ENCODE measurements at regions not wholly inside any gene's neighbourhood (a gene's known extent, or its start where the extent isn't known, plus 50 kb on each side); places are given as distances from the start of the nearest gene placed in this dataset.

DNA sequence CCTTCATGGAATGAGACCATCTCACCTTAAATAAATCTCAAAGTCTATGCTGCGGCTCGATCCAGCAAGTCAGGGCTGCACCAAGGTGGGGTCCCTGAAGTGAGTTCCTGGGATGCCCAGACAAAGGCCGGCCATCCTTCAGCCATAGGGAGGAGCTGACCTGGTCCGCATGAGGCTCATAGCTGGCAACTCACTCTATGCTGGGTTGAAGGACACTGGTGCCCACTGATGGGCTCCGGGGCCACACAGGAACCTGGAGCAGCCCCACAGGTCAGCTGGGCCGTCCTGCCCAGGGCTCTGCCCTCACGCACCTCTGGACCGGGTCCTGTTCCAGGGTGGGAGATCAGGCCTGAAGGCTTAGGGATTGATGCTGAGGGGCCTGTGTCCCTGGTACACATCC is 1339.3 kb downstream of the TBC1D22A start:
- no peak for TF ChIP-seq PCBP2 (optimal IDR thresholded peaks at IDR 0.05; ENCODE audit: low read depth, low read length, poor library complexity, severe bottlenecking)
- no peak for TF ChIP-seq POLR2A (IDR thresholded peaks at IDR 0.05; ENCODE audit: insufficient read depth in 1 of 2, low read depth in 2 of 2, low read length in 2 of 2)
- TF ChIP-seq ZSCAN25 (CRISPR knock-in tag; IDR thresholded peaks at IDR 0.05), result no peak
- TF ChIP-seq, protein P1, sequence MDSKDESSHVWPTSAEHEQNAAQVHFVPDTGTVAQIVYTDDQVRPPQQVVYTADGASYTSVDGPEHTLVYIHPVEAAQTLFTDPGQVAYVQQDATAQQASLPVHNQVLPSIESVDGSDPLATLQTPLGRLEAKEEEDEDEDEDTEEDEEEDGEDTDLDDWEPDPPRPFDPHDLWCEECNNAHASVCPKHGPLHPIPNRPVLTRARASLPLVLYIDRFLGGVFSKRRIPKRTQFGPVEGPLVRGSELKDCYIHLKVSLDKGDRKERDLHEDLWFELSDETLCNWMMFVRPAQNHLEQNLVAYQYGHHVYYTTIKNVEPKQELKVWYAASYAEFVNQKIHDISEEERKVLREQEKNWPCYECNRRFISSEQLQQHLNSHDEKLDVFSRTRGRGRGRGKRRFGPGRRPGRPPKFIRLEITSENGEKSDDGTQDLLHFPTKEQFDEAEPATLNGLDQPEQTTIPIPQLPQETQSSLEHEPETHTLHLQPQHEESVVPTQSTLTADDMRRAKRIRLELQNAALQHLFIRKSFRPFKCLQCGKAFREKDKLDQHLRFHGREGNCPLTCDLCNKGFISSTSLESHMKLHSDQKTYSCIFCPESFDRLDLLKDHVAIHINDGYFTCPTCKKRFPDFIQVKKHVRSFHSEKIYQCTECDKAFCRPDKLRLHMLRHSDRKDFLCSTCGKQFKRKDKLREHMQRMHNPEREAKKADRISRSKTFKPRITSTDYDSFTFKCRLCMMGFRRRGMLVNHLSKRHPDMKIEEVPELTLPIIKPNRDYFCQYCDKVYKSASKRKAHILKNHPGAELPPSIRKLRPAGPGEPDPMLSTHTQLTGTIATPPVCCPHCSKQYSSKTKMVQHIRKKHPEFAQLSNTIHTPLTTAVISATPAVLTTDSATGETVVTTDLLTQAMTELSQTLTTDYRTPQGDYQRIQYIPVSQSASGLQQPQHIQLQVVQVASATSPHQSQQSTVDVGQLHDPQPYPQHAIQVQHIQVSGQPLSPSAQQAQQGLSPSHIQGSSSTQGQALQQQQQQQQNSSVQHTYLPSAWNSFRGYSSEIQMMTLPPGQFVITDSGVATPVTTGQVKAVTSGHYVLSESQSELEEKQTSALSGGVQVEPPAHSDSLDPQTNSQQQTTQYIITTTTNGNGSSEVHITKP (CRISPR knock-in tag; IDR thresholded peaks at IDR 0.05; ENCODE audit: low read depth), result no peak

Data from HepG2 (cell line).